Myocyte (in vitro differentiated cells): ENCODE measurements at regions not wholly inside any gene's neighbourhood (a gene's known extent, or its start where the extent isn't known, plus 50 kb on each side); places are given as distances from the start of the nearest gene placed in this dataset.

Experiments
- DNase-seq: peaks from one replicate; pipeline ENCODE4 v3.0.0-alpha.2; 2012; ENCODE audit warnings: low read depth

- DNase-seq, result no peak
Observed at GRCh38 chr18:51398104-51398503, 200.6 kb upstream of the MEX3C start.

GRCh38 chr18:51399491-51400122, 202.1 kb upstream of the MEX3C start:
- DNase-seq, result no peak

- DNase-seq, result no peak
Observed at GRCh38 chr18:51400721-51401120, 203.2 kb upstream of the MEX3C start.

GRCh38 chr18:51401912-51402311, 204.4 kb upstream of the MEX3C start:
- no peak for DNase-seq

DNA sequence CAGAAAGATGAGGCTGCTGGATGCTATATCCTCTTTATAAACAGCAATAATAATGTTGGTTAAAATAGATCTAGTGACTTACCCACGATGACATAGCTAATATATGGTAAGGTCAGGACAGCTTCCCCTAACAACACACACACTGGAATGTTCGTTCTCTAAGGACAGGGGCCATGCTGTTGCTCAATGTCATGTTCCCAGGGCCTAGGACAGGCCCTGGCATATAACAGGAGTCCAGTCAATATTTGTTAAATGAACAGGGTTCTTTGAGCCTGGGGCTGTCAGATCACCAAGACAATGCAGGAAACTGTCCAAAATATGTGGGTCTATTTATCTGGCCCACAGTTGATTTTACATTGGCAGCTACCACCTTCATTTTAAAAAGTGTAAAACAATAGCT, 207.1 kb upstream of the MEX3C start:
- no peak for DNase-seq

GRCh38 chr18:51405683-51406477, 208.4 kb upstream of the MEX3C start:
- DNase-seq, result no peak

GRCh38 chr18:51417643-51418483, 220.4 kb upstream of the MEX3C start:
- DNase-seq, result no peak

DNA sequence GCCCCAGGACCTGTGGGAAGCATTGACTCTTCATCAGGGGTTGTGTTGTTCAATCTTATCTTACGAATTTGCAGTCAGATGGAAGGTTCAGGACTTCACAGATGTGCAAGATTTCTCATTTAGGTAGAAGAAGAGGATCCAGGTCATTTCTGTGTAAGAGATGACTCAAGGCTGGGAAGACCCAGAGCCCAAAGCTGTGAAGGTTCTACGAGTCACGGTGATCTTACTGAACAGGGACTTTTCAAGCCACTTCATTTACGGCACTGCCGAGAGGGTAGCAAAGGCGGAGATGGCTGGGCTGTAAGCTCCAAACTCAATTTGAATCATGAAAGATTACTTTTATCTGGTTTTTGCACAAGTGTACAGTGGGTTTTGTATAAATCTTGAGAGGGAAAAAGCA, 228.0 kb upstream of the MEX3C start:
- no peak for DNase-seq

GRCh38 chr18:51425889-51426288, 228.4 kb upstream of the MEX3C start:
- no peak for DNase-seq

DNA sequence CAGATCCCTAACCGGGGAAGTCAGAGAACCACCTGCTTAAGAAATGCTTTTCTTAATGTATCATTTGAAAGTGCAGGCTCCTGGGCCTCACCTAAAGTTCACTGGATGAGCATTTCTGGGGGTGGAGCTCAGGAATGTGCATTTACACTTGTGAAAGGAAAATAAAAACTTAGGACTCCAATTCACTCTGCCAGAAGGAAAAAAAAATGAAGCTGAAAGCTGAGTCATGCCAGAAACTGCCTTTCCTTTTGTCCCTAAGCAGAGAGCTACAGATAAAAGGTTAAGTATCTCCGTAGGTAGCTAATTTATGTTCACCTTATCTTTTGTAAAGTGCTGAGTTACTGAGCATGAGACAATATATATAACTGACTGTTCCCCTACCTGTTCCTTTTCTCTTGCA, 229.5 kb upstream of the MEX3C start:
- DNase-seq, result no peak

- no peak for DNase-seq
Observed at GRCh38 chr18:51429644-51430043, 232.2 kb upstream of the MEX3C start.

DNA sequence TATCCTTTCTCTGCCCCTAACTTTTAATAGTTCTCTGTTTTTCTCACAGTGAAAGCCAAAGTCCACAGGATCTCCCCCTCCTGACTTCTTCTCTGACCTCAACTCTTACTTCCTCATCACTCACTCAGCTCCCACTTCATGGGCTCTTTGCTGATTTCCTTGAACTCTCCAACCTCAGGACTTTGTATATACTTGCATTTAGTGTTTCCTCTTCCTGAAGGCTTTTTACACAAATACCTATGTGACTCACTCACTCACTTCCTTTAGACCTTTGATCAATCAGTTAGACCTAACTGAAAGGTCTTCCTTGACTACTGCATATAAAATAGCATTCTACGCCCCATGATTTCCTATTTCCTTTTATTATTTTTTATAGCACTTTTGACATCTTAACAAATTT, 233.1 kb upstream of the MEX3C start:
- no peak for DNase-seq

DNA sequence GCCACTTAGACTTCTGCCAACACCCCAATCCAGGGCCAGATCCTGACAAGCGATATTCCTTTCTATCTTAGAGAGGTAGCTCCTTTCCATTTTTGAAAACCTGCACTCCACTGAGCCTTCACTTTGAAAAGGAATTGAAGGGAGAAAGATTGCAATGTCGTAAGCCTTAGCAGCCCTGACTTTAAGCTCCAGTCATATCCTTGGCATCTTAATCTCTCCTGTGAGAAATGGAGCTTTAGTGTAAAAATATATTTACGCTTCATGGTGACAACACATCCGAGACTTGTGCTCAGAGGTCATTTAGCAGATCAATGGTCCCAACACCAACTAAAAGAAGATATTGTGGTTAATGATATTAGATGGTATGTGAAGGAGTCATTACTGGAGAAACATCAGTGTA, 235.8 kb upstream of the MEX3C start:
- no peak for DNase-seq

- DNase-seq, result no peak
Observed at GRCh38 chr18:51433881-51434280, 236.4 kb upstream of the MEX3C start.

DNA sequence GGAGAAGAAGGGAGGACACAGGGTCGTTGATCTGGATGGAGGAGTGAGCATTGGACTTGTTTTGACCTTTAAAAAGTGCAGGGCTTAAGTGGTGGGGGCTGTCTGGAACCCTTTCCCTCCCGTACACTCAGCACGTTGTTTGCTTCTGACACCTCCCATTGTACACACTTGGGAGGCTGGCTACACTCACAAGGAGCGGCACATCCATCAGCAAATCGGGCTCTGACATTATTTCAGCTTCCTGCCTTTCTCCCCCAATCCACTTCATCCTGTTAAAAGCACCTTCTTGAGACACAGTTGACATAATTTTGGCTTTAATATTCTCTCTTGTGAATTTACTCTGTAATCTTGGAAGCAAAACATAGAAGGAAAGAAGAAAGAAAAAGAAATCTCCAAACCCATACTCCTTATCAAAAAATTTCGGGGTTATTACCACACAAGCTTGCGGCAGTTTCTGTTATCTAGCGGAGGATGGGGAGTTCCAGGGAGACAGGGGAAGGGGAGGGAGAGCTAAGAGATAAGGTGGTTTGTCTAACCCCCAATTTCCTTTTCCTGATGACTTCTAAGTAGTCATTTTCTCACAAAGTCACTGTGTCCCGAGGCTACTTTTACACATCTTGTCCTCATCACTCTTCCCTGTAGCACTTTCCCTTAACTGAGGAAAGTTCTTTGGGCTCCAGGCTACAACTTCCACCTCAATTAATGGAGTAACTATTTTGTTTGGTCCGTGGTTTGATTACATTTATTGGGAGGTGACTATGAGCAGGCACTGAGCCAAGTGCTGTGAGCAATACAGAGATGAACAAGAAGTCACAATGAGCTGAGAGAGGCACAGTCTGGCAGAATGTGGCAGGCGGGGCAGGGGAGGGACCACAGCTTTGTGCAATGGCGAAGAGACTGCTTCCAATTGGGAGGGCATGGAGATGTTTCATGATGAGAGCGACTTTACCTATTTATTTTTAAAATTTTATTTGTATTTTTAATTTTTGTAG, 240.1 kb upstream of the MEX3C start:
- DNase-seq, result no peak

- no peak for DNase-seq
Observed at GRCh38 chr18:51438797-51439350, 241.4 kb upstream of the MEX3C start.

DNA sequence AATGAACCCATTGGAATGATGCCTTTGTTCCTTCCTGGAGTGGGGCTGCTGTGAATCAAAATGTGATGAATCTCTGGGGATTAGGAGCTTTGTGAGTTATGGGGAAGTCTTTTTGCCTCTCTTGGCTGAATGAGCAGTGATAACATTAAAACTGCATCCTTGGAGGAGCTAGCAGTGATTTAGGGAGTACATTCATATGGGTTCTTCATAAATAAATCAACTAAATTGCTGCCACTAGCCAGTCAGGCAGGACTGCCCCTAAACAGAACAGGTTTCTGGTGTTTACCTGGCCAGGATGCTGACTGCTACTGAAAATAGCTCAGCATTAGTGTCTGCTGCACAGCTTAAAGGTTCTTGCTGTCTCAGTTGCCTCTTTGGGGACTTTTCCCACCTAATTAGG, 244.5 kb upstream of the MEX3C start:
- no peak for DNase-seq

DNA sequence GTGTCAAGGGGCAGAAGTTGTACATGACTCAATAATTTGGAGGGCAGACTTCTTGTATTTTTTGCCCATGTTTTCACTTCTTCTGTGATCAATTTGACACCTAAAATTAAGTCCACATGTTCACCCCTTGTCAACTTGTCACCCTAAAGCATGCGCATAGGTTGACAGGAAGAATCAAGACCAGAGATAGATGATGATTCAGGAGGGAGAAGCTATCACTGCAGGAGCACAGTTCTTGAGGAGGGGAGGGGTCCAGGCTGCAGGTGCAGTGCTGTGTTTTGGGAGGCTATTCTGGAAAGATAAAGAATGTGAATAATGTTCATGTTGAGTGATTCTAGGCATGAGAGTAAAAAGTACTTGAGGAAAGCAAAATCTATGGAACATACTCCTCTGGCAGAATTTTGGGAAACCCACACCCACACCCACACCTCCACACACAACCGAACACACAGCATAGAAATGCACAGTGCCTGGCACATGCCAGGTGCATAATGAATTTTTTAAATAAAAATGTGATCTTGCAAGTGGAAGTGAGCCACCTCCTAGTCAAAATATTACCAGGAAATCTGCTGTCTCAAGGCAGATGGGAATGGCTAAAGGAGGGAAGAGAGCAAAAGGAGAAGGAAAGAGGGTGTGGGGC, 249.2 kb upstream of the MEX3C start:
- no peak for DNase-seq

- no peak for DNase-seq
Observed at GRCh38 chr18:51447351-51448342, 250.2 kb upstream of the MEX3C start.
